HG03571 (cell line): ENCODE measurements at regions not wholly inside any gene's neighbourhood (a gene's known extent, or its start where the extent isn't known, plus 50 kb on each side); places are given as distances from the start of the nearest gene placed in this dataset.

Experiments
- ATAC-seq: cut with Tn5 transposase; IDR thresholded peaks from one replicate; pipeline ENCODE4 v1.9.1; 2021; ENCODE audit not compliant: unreplicated experiment

DNA sequence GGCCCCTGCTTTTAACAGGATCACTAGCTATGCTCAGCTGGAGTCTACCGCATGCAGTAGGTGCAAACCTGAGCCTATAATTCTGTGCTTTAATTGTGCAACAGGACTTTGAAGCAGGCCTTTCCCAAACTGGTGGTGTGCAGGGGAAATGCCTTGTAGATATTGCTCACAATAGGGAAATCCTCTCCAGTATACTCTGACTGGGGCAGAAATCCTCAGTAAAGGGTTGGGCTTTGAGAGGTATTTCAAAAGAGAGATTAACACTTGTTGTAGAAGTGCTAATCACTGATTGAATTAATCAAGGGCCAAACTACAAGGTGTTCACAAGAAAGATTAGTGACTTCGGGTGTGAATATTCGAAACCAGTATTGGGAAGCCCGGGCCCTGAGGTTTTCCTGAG is 58.5 kb upstream of the EXOC6 start:
- ATAC-seq, result no peak

DNA sequence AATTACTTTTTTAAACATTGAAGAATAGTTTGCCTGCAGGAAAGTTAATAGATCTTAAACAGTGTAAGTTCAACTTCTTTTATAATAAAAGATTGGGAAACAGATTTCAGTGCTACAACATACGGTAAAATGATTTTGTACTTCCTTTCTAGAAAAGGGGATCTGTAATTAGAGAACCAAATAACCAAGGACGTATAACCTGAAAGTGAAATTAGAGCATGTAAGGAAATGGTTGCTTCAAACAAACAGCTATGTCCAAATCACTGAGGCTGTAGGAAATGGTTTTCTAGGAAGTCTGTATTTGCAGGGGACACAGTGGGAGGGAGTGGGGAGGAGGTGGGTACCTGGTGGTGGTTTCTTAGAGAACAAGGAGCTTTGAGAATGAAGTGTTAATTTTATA is 57.9 kb upstream of the EXOC6 start:
- ATAC-seq, result no peak

DNA sequence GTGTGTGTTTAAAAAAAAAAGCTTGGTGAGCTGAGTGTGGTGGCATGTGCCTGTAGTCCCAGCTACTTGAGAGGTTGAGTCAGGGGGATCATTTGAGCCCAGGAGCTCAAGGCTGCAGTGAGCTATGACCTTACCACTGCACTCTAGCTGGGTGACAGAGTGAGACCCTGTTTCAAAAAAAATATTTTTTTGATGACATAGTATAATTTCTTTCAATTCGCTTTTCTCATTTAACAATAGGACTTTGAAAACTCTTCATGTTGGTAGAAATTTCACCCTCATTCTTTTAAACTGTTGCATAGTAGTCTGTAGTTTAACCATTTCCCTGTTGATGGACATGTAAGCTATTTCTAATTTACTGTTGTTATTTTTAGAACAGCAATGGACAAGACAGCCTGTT is 55.7 kb upstream of the EXOC6 start:
- no peak for ATAC-seq
